Kidney (tissue), 13 donors: ENCODE measurements at regions not wholly inside any gene's neighbourhood (a gene's known extent, or its start where the extent isn't known, plus 50 kb on each side); places are given as distances from the start of the nearest gene placed in this dataset.

Source experiments
- DNase-seq, 5 donors: peaks; one replicate each; pipeline ENCODE4 v3.0.0-alpha.2; 2013 to 2020
- FAIRE-seq: peaks from 2 replicates; lab custom pipeline; 2012; peaks lifted over from hg19 to GRCh38; lab: Jason Lieb, UNC
- H3K27ac ChIP-seq, 2 donors: one replicate each; pipeline ENCODE4 v1.7.0; 2013; ENCODE audit warnings: low read depth in 2 of 2, low read length in 2 of 2, inconsistent platforms in 1 of 2
- H3K27me3 ChIP-seq: one replicate; pipeline ENCODE4 v1.7.1; 2013; ENCODE audit warnings: low read length, inconsistent platforms; ENCODE audit not compliant: control insufficient read depth, insufficient read depth
- H3K36me3 ChIP-seq, 3 donors: one replicate each; pipeline versions ENCODE4 v1.7.0 to v1.7.1; 2013; ENCODE audit warnings: low read length in 3 of 3, control low read depth in 1 of 3, inconsistent platforms in 1 of 3; ENCODE audit not compliant: insufficient read depth in 3 of 3, control insufficient read depth in 2 of 3
- H3K4me1 ChIP-seq, 3 donors: one replicate each; pipeline versions ENCODE4 v1.7.0 to v1.7.1; 2013; ENCODE audit warnings: low read length in 3 of 3, inconsistent platforms in 1 of 3, low read depth in 1 of 3; ENCODE audit not compliant: control insufficient read depth in 2 of 3, insufficient read depth in 2 of 3
- H3K4me3 ChIP-seq, 3 donors: one replicate each; pipeline versions ENCODE4 v1.7.0 to v1.8.1; 2013; ENCODE audit warnings: low read length in 3 of 3, control low read depth in 1 of 3, inconsistent platforms in 1 of 3
- H3K9ac ChIP-seq, 3 donors: one replicate each; pipeline versions ENCODE4 v1.7.0 to v1.7.1; 2013; ENCODE audit warnings: low read length in 3 of 3, control low read depth in 1 of 3, inconsistent platforms in 1 of 3
- H3K9me3 ChIP-seq, 3 donors: one replicate each; pipeline versions ENCODE4 v1.7.0 to v1.7.1; 2013; ENCODE audit warnings: low read length in 3 of 3, control low read depth in 1 of 3, inconsistent platforms in 1 of 3; ENCODE audit not compliant: control insufficient read depth in 2 of 3, insufficient read depth in 1 of 3
- CTCF ChIP-seq: IDR thresholded peaks from 3 replicates; pipeline ENCODE4 v1.5.1; 2012; ENCODE audit warnings: mild to moderate bottlenecking, moderate library complexity, borderline replicate concordance; ENCODE audit not compliant: insufficient read depth; ENCODE audit errors: extremely low read depth
- intact Hi-C: fragments of 100-400 bp; cut with DNase I; formaldehyde crosslinking; loops from one replicate; pipeline ENCODE4 v1.11.1; 2022
- donor health status: control.
- donor health status: control.
- donor health status: control.
- donor health status: control.
- donor health status: control.
- donor health status: DM: yes; HTN: yes; CAD: no.
- donor health status: Normal renal cell carcinoma (clear cell type).

- no peaks in the 10 kb centered on the region for H3K9me3 ChIP-seq
- TF ChIP-seq CTCF = no peak
- no peaks in the 10 kb centered on the region for H3K27me3 ChIP-seq
- DNase-seq (no peak), FAIRE-seq (no peak)
- no peak overlapping the region for H3K27ac ChIP-seq
- no peak overlapping the region for H3K4me3 ChIP-seq
- no peak overlapping the region for H3K9ac ChIP-seq
- H3K4me1 ChIP-seq = no peaks in the 10 kb centered on the region
- intact Hi-C loops = no loop called here
- H3K36me3 ChIP-seq = no peaks in the 10 kb centered on the region
These were observed 628.4 kb upstream of the TMPRSS15 start for GRCh38 chr21:19031953-19032352.

GRCh38 chr21:19034041-19034440 is 630.5 kb upstream of the TMPRSS15 start:
- H3K4me3 ChIP-seq = no peak overlapping the region
- H3K4me1 ChIP-seq = no peaks in the 10 kb centered on the region
- no peak overlapping the region for H3K9ac ChIP-seq
- intact Hi-C loops = no loop called here
- H3K27me3 ChIP-seq = no peaks in the 10 kb centered on the region
- peak in 1 of 5 donors; percentile 4 for DNase-seq
- H3K36me3 ChIP-seq = no peaks in the 10 kb centered on the region
- no peak for FAIRE-seq
- H3K9me3 ChIP-seq = no peaks in the 10 kb centered on the region
- no peak for TF ChIP-seq CTCF
- no peak overlapping the region for H3K27ac ChIP-seq

GRCh38 chr21:19034560-19034959 is 631.0 kb upstream of the TMPRSS15 start:
- no peak overlapping the region for H3K27ac ChIP-seq
- intact Hi-C loops = no loop called here
- DNase-seq (peak in 1 of 5 donors; percentile 14), FAIRE-seq (no peak)
- no peak overlapping the region for H3K4me3 ChIP-seq
- no peak for TF ChIP-seq CTCF
- no peaks in the 10 kb centered on the region for H3K27me3 ChIP-seq
- H3K9me3 ChIP-seq = no peaks in the 10 kb centered on the region
- H3K9ac ChIP-seq = no peak overlapping the region
- H3K36me3 ChIP-seq = no peaks in the 10 kb centered on the region
- no peaks in the 10 kb centered on the region for H3K4me1 ChIP-seq

GRCh38 chr21:19045876-19046275 is 642.3 kb upstream of the TMPRSS15 start:
- Histone ChIP-seq H3K9ac (no peak overlapping the region), H3K9me3 (no peaks in the 10 kb centered on the region), H3K4me3 (no peak overlapping the region), H3K36me3 (no peaks in the 10 kb centered on the region), H3K27ac (no peak overlapping the region), H3K27me3 (no peaks in the 10 kb centered on the region), H3K4me1 (no peaks in the 10 kb centered on the region)
- DNase-seq (no peak), FAIRE-seq (no peak)
- intact Hi-C loops = no loop called here
- TF ChIP-seq CTCF = no peak
